Gastrocnemius medialis (tissue), 4 donors: ENCODE measurements at regions not wholly inside any gene's neighbourhood (a gene's known extent, or its start where the extent isn't known, plus 50 kb on each side); places are given as distances from the start of the nearest gene placed in this dataset.

ENCODE experiments used
- CTCF ChIP-seq, 5 experiments: fragments of 450-650 bp in 3 of 5; fragments of 200-600 bp in 2 of 5; sonication (generic) in 2 of 5; IDR thresholded peaks in 4 of 5; conservative IDR thresholded peaks in 1 of 5; 1 replicate in 4 of 5; 2 replicates in 1 of 5; pipeline ENCODE4 v1.5.1; 2016 to 2019; ENCODE audit warnings: antibody characterized with exemption in 5 of 5, mild to moderate bottlenecking in 3 of 5, moderate library complexity in 3 of 5
- POLR2A ChIP-seq, 2 donors: fragments of 450-650 bp; IDR thresholded peaks; one replicate each; pipeline ENCODE4 v1.6.1; 2017; ENCODE audit warnings: antibody characterized with exemption in 2 of 2, mild to moderate bottlenecking in 2 of 2, moderate library complexity in 2 of 2

DNA sequence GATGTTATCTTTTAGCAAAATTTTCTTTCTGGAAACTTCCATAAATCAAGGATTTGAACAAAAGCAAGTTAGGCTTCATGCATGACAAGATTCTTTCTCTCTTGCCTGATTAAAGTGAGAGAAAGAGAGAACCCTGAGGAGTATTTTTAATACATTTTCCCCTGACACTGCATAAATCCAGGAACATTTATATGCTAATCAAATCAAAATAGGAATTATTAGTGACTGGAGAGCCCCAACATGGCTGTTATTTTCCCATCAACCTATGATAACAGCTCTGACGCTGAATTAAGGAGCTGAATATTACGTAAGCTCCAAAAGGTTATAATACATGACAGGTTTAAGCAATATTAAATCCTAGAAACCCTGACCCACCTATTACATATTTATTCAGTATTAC is 930.2 kb upstream of the PIK3C3 start:
- TF ChIP-seq POLR2A (IDR thresholded peaks at IDR 0.05) (no peak), CTCF (IDR thresholded peaks at IDR 0.05 in 4 of 5, conservative IDR thresholded peaks at IDR 0.05 in 1 of 5) (no peak)
